PC-9 (cell line): ENCODE measurements at regions not wholly inside any gene's neighbourhood (a gene's known extent, or its start where the extent isn't known, plus 50 kb on each side); places are given as distances from the start of the nearest gene placed in this dataset.

Experiments
- CTCF ChIP-seq: fragments of 200-600 bp; sonication (generic); conservative IDR thresholded peaks from 2 replicates; pipeline ENCODE4 v1.6.1; 2017; ENCODE audit warnings: mixed run types, antibody characterized with exemption, mild to moderate bottlenecking, moderate library complexity
- EZH2 ChIP-seq: fragments of 200-600 bp; sonication (generic); IDR thresholded peaks from 2 replicates; pipeline ENCODE4 v1.8.0; 2017; ENCODE audit warnings: antibody characterized with exemption, low read depth

- TF ChIP-seq CTCF (no peak), EZH2 (no peak)
Measured at GRCh38 chr4:173736840-173737239, 206.8 kb upstream of the HAND2 start.
